ENCODE measurements at regions not wholly inside any gene's neighbourhood (a gene's known extent, or its start where the extent isn't known, plus 50 kb on each side); places are given as distances from the start of the nearest gene placed in this dataset.

- POLR2A ChIA-PET, result no interaction called here
- CTCF ChIA-PET, result no interaction called here
These were observed 206.8 kb downstream of the TLE4 start for GRCh38 chr9:79778581-79778980.

DNA sequence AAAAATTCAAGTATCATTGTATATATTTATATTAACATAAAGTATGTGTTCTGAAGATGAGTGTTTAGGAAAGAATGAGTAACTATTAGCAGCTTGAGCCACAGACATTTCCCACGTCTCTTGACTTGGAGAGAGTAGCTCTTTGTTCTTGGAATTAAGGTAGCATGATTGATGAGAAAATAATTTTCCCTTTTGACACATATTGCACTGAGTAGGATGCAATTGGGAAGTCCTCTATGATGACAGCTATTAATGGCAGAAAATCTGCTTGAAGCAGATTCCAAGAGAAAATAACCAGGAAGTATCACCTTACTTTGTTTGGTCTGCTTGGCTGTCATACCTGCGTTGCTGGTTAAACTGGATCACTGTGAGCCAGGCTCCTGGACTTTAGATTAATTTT is 204.8 kb downstream of the TLE4 start:
- CTCF ChIA-PET, result no interaction called here

More for the DNA sequence above, 204.8 kb downstream of the TLE4 start:
- POLR2A ChIA-PET, result no interaction called here
